Astrocyte (in vitro differentiated cells and primary cell): ENCODE measurements at regions not wholly inside any gene's neighbourhood (a gene's known extent, or its start where the extent isn't known, plus 50 kb on each side); places are given as distances from the start of the nearest gene placed in this dataset.

Source experiments
- CTCF ChIP-seq: IDR thresholded peaks from 2 replicates; pipeline ENCODE4 v1.5.1; 2011; ENCODE audit warnings: low read depth, mild to moderate bottlenecking, inconsistent platforms, low read length, moderate library complexity; ENCODE audit not compliant: insufficient read depth
- EZH2 ChIP-seq: IDR thresholded peaks from 2 replicates; pipeline ENCODE4 v1.6.1; 2012; ENCODE audit warnings: mild to moderate bottlenecking, low read length, inconsistent platforms; ENCODE audit not compliant: insufficient read depth

- no peak for TF ChIP-seq CTCF
- no peak for TF ChIP-seq EZH2
Observed at GRCh38 chr16:5502944-5503343, 405.3 kb upstream of the EEF2KMT start.
